H1 (cell line): ENCODE measurements at regions not wholly inside any gene's neighbourhood (a gene's known extent, or its start where the extent isn't known, plus 50 kb on each side); places are given as distances from the start of the nearest gene placed in this dataset.

Experiments
- CTBP2 ChIP-seq: IDR thresholded peaks from 2 replicates; pipeline ENCODE4 v1.7.0; 2011; ENCODE audit warnings: borderline replicate concordance, mild to moderate bottlenecking, moderate library complexity, mixed read lengths, low read length; ENCODE audit not compliant: insufficient read depth, insufficient read length
- CTCF ChIP-seq, 3 experiments: IDR thresholded peaks; 1 replicate in 2 of 3; 2 replicates in 1 of 3; pipeline versions ENCODE4 v1.5.1 to v1.6.1; 2011; ENCODE audit warnings: low read length in 3 of 3, mild to moderate bottlenecking in 3 of 3, inconsistent platforms in 2 of 3, low read depth in 1 of 3, moderate library complexity in 1 of 3; ENCODE audit not compliant: insufficient read depth in 1 of 3; ENCODE audit errors: control extremely low read depth in 1 of 3
- KDM1A ChIP-seq: fragments of 200-600, 300-600 bp; sonication (generic); IDR thresholded peaks from 2 replicates; pipeline ENCODE4 v1.7.1; 2016; ENCODE audit warnings: mild to moderate bottlenecking, low read length, borderline replicate concordance
- RAD21 ChIP-seq, 2 experiments: IDR thresholded peaks in 1 of 2; conservative IDR thresholded peaks in 1 of 2; 2 replicates each; pipeline ENCODE4 v1.6.1; 2011; ENCODE audit warnings: low read depth in 2 of 2, low read length in 2 of 2, improper control_type of control experiment in 1 of 2, inconsistent platforms in 1 of 2, mild to moderate bottlenecking in 1 of 2, moderate library complexity in 1 of 2
- TEAD4 ChIP-seq: IDR thresholded peaks from 2 replicates; pipeline ENCODE4 v1.6.1; 2012; ENCODE audit warnings: low read depth, low read length, inconsistent platforms, mixed read lengths

- TF ChIP-seq CTBP2 (no peak), CTCF (IDR thresholded peaks at IDR 0.05; ENCODE audit: control extremely low read depth in 1 of 3, insufficient read depth in 1 of 3, low read depth in 1 of 3, low read length in 3 of 3) (no peak), KDM1A (no peak), TEAD4 (no peak), RAD21 (IDR thresholded peaks at IDR 0.05 in 1 of 2, conservative IDR thresholded peaks at IDR 0.05 in 1 of 2; ENCODE audit: low read depth in 2 of 2, low read length in 2 of 2) (no peak)
These were observed 882.9 kb downstream of the TRAM1L1 start for GRCh38 chr4:116202524-116202923.
